K562 (cell line): ENCODE measurements at regions not wholly inside any gene's neighbourhood (a gene's known extent, or its start where the extent isn't known, plus 50 kb on each side); places are given as distances from the start of the nearest gene placed in this dataset.

Source experiments
- ATAC-seq: fragments of 200-7000 bp; cut with Tn5 transposase; 3 replicates; pipeline ENCODE4 v1.9.1; 2020; ENCODE audit warnings: moderate library complexity
- BruUV-seq: library from RNA; stranded (reverse); fragments of 400-500 nt; replicated peaks from 2 replicates; lab custom pipeline; 2021; lab: Mats Ljungman, UMichigan
- CTCF ChIA-PET: fragments of 300-600 bp; formaldehyde crosslinking; extraction: SDS; loops from one replicate; lab custom pipeline; 2021; ENCODE audit warnings: low intra/inter-chr PET ratio; lab: Yijun Ruan, JAX
- POLR2A ChIA-PET: fragments of 300-600, 350-650 bp; sonication (Branson Sonifier 250); formaldehyde crosslinking; extraction: SDS; loops from one replicate; lab custom pipeline; 2021; ENCODE audit warnings: antibody characterized with exemption, inconsistent platforms; lab: Yijun Ruan, JAX
- DNase-seq, 4 experiments: peaks; one replicate each; pipeline versions ENCODE4 v3.0.0 to v3.0.0-alpha.2; 2011 to 2018; ENCODE audit warnings: low spot score in 3 of 4, mixed read lengths in 3 of 4; ENCODE audit errors: extremely low read depth in 1 of 4
- FAIRE-seq: peaks from 2 replicates; lab custom pipeline; 2011; peaks lifted over from hg19 to GRCh38; lab: Jason Lieb, UNC
- H2AFZ ChIP-seq: 2 replicates; pipeline ENCODE4 v1.6.0; 2011; ENCODE audit warnings: low read depth, low read length, control low read depth, inconsistent platforms
- H3K27ac ChIP-seq: fragments of 200-600 bp; 3 replicates; pipeline ENCODE4 v1.8.0; 2011; ENCODE audit warnings: low read depth, mild to moderate bottlenecking, control low read depth, inconsistent platforms, low read length, moderate library complexity, mixed read lengths; ENCODE audit errors: extremely low read depth
- H3K27me3 ChIP-seq, 2 experiments: fragments of 300-600 bp in 1 of 2; 2 replicates in 1 of 2; 3 replicates in 1 of 2; pipeline versions ENCODE4 v1.6.0 to v1.8.0; 2011; ENCODE audit warnings: inconsistent platforms in 2 of 2, low read length in 2 of 2, mild to moderate bottlenecking in 1 of 2, mixed read lengths in 1 of 2, moderate library complexity in 1 of 2; ENCODE audit not compliant: control insufficient read depth in 2 of 2, insufficient read depth in 2 of 2
- H3K36me3 ChIP-seq: fragments of 300-600 bp; 3 replicates; pipeline ENCODE4 v1.8.0; 2011; ENCODE audit warnings: mild to moderate bottlenecking, low read length, inconsistent platforms; ENCODE audit not compliant: control insufficient read depth, insufficient read depth
- H3K4me1 ChIP-seq, 2 experiments: fragments of 200-600 bp in 1 of 2; replicated peaks in 1 of 2; 2 replicates in 1 of 2; 3 replicates in 1 of 2; pipeline versions ENCODE4 v1.5.1 to v1.8.0; 2011; ENCODE audit warnings: inconsistent platforms in 2 of 2, low read length in 2 of 2, mild to moderate bottlenecking in 1 of 2, mixed read lengths in 1 of 2, moderate library complexity in 1 of 2; ENCODE audit not compliant: control insufficient read depth in 2 of 2, insufficient read depth in 2 of 2
- H3K4me2 ChIP-seq: 2 replicates; pipeline ENCODE4 v1.6.1; 2011; ENCODE audit warnings: low read length, control low read depth, inconsistent platforms, mixed read lengths; ENCODE audit not compliant: insufficient read depth
- H3K4me3 ChIP-seq: fragments of 200-600 bp; sonication (generic), shearing (Covaris generic); 2 replicates; pipeline ENCODE4 v1.5.1; 2016; ENCODE audit warnings: control low read depth, inconsistent platforms
- H3K79me2 ChIP-seq: fragments of 200-600 bp; 3 replicates; pipeline ENCODE4 v1.8.0; 2011; ENCODE audit warnings: low read length, inconsistent platforms; ENCODE audit not compliant: control insufficient read depth, insufficient read depth
- H3K9ac ChIP-seq, 2 experiments: 2 replicates each; pipeline versions ENCODE4 v1.6.0 to v1.6.1; 2011; ENCODE audit warnings: low read depth in 2 of 2, low read length in 2 of 2, control low read depth in 1 of 2, inconsistent platforms in 1 of 2, mild to moderate bottlenecking in 1 of 2, mixed read lengths in 1 of 2; ENCODE audit not compliant: insufficient read depth in 1 of 2
- H3K9me1 ChIP-seq: one replicate; pipeline ENCODE4 v1.6.0; 2011; ENCODE audit warnings: inconsistent platforms, mild to moderate bottlenecking, low read length, moderate library complexity; ENCODE audit not compliant: control insufficient read depth, insufficient read depth
- H3K9me3 ChIP-seq: replicated peaks from 2 replicates; pipeline ENCODE4 v1.5.1; 2011; ENCODE audit warnings: low read depth, low read length, inconsistent platforms; ENCODE audit not compliant: control insufficient read depth, insufficient read depth
- H4K20me1 ChIP-seq: replicated peaks from 2 replicates; pipeline ENCODE4 v1.6.1; 2011; ENCODE audit warnings: low read length, inconsistent platforms, mixed read lengths; ENCODE audit not compliant: control insufficient read depth, insufficient read depth
- CBX8 ChIP-seq: fragments of 200-600 bp; sonication (generic); IDR thresholded peaks from 2 replicates; pipeline ENCODE4 v1.6.1; 2012; ENCODE audit warnings: borderline replicate concordance, mixed run types, low read depth, mild to moderate bottlenecking, moderate library complexity, mixed read lengths, low read length, control low read depth, inconsistent platforms; ENCODE audit not compliant: poor library complexity, severe bottlenecking; ENCODE audit errors: extremely low read depth
- CHD4 ChIP-seq: fragments of 200-600 bp; sonication (generic); IDR thresholded peaks from 3 replicates; pipeline ENCODE4 v1.6.1; 2012; ENCODE audit warnings: low read depth, mild to moderate bottlenecking, mixed read lengths, low read length, inconsistent platforms; ENCODE audit not compliant: insufficient read depth, insufficient replicate concordance, poor library complexity, severe bottlenecking
- FIP1L1 ChIP-seq: fragments of 200-400 bp; formaldehyde crosslinking; IDR thresholded peaks from 2 replicates; pipeline ENCODE4 v1.6.1; 2018; ENCODE audit warnings: mild to moderate bottlenecking, low read depth, low read length; ENCODE audit not compliant: poor library complexity, severe bottlenecking
- HINFP ChIP-seq: fragments of 450-650 bp; conservative IDR thresholded peaks from 2 replicates; pipeline ENCODE4 v1.6.1; 2016; ENCODE audit warnings: missing genetic modification characterization, low read depth, mild to moderate bottlenecking, control low read depth, missing compliant biosample characterization
- HLTF ChIP-seq: fragments of 450-650 bp; IDR thresholded peaks from 2 replicates; pipeline ENCODE4 v1.6.1; 2016
- MAFF ChIP-seq: IDR thresholded peaks from 2 replicates; pipeline ENCODE4 v1.6.1; 2012; ENCODE audit warnings: low read length, improper control_type of control experiment
- NCOA6 ChIP-seq: fragments of 450-650 bp; IDR thresholded peaks from 2 replicates; pipeline ENCODE4 v1.6.1; 2017; ENCODE audit warnings: mild to moderate bottlenecking
- NONO ChIP-seq, 2 experiments: fragments of 200-400 bp in 1 of 2; fragments of 450-650 bp in 1 of 2; formaldehyde crosslinking in 1 of 2; IDR thresholded peaks; 2 replicates each; pipeline ENCODE4 v1.6.1; 2017; ENCODE audit warnings: low read depth in 2 of 2, mild to moderate bottlenecking in 2 of 2, moderate library complexity in 2 of 2, low read length in 1 of 2
- NR2C2 ChIP-seq, 2 experiments: fragments of 200-800 bp in 1 of 2; sonication (Bioruptor generic) in 1 of 2; sonication (generic) in 1 of 2; formaldehyde crosslinking in 1 of 2; IDR thresholded peaks; 2 replicates each; pipeline versions ENCODE4 v1.6.1 to v1.8.0; 2016 to 2022; ENCODE audit warnings: mild to moderate bottlenecking in 1 of 2, missing compliant biosample characterization in 1 of 2, missing genetic modification characterization in 1 of 2, missing genetic modification reagents in 1 of 2
- OTX1 ChIP-seq: fragments of 450-650 bp; formaldehyde crosslinking; IDR thresholded peaks from 2 replicates; pipeline ENCODE4 v1.4.0; 2022; ENCODE audit warnings: mild to moderate bottlenecking
- SIX5 ChIP-seq, 2 experiments: IDR thresholded peaks; 2 replicates each; pipeline ENCODE4 v1.6.1; 2011; ENCODE audit warnings: low read length in 2 of 2, borderline replicate concordance in 1 of 2, low read depth in 1 of 2, mild to moderate bottlenecking in 1 of 2, moderate library complexity in 1 of 2; ENCODE audit not compliant: insufficient read depth in 1 of 2
- ZNF140 ChIP-seq: fragments of 250-450 bp; sonication (Bioruptor Pico); IDR thresholded peaks from 2 replicates; pipeline ENCODE4 v1.8.0; 2021; ENCODE audit warnings: moderate library complexity, mild to moderate bottlenecking, inconsistent platforms
- ZNF655 ChIP-seq: fragments of 250-450 bp; sonication (Bioruptor Pico); IDR thresholded peaks from 2 replicates; pipeline ENCODE4 v1.5.0; 2021
- WGBS: fragments of 100-300 bp; shearing (Covaris generic); methylation state at CpG from one replicate; pipeline ENCODE4 v1.1.6; 2016; ENCODE audit warnings: low coverage, mixed read lengths; ENCODE audit not compliant: insufficient coverage; ENCODE audit errors: missing lambda C conversion rate; 5-methylcytosine and 5-hydroxymethylcytosine counted together
- in situ Hi-C: fragments of 300-500 bp; cut with MboI; formaldehyde crosslinking; loops from 4 replicates; pipeline ENCODE4 v1.15.0; 2018; ENCODE audit warnings: inconsistent platforms, mixed read lengths
- intact Hi-C: fragments of 100-400 bp; cut with micrococcal nuclease; formaldehyde crosslinking; loops from 2 replicates; pipeline ENCODE4 v1.14.2; 2022
- TF ChIP-seq, protein P1 (sequence below): fragments of 450-650 bp; IDR thresholded peaks from 2 replicates; pipeline ENCODE4 v1.6.1; 2016; ENCODE audit warnings: antibody characterized with exemption
- TF ChIP-seq, protein P2 (sequence below): sonication (generic); formaldehyde crosslinking; IDR thresholded peaks from 2 replicates; pipeline ENCODE4 v1.4.0; 2020; ENCODE audit warnings: mild to moderate bottlenecking, missing genetic modification reagents

- H3K36me3 ChIP-seq: no peaks in the 10 kb centered on the region
- ChIA-PET CTCF (no interaction called here), POLR2A (no interaction called here)
- H3K4me1 ChIP-seq: no peaks in the 10 kb centered on the region
- no peak for ATAC-seq
- no peak overlapping the region for H3K27ac ChIP-seq
- H2AFZ ChIP-seq: no peak overlapping the region
- no TSS peak for BruUV-seq
- in situ Hi-C loops (no loop called here), intact Hi-C loops (no loop called here)
- no peaks in the 10 kb centered on the region for H3K9me3 ChIP-seq
- no peak for DNase-seq
- no peaks in the 10 kb centered on the region for H4K20me1 ChIP-seq
- H3K4me3 ChIP-seq: no peak overlapping the region
- no peaks in the 10 kb centered on the region for H3K9me1 ChIP-seq
- H3K9ac ChIP-seq: no peak overlapping the region
- peaks cover 3 to 15% of the 10 kb centered on the region in 2 experiments; a peak in 3 of 5 replicates for H3K27me3 ChIP-seq
- no peaks in the 10 kb centered on the region for H3K79me2 ChIP-seq
- H3K4me2 ChIP-seq: no peak overlapping the region
- no peak for FAIRE-seq
- 1% methylated on average over 5 of the region's 5 CpGs for WGBS
- no peak for TF ChIP-seq SIX5 (IDR thresholded peaks at IDR 0.05; ENCODE audit: borderline replicate concordance in 1 of 2, insufficient read depth in 1 of 2, low read depth in 1 of 2, low read length in 2 of 2)
- no peak for TF ChIP-seq OTX1
- TF ChIP-seq, protein P1, sequence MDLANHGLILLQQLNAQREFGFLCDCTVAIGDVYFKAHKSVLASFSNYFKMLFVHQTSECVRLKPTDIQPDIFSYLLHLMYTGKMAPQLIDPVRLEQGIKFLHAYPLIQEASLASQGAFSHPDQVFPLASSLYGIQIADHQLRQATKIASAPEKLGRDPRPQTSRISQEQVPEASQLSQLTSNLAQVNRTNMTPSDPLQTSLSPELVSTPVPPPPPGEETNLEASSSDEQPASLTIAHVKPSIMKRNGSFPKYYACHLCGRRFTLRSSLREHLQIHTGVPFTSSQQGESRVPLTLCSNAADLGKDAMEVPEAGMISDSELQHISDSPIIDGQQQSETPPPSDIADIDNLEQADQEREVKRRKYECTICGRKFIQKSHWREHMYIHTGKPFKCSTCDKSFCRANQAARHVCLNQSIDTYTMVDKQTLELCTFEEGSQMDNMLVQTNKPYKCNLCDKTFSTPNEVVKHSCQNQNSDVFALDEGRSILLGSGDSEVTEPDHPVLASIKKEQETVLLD: no peak
- no peak for TF ChIP-seq ZNF655
- TF ChIP-seq HLTF: no peak
- TF ChIP-seq, protein P2, sequence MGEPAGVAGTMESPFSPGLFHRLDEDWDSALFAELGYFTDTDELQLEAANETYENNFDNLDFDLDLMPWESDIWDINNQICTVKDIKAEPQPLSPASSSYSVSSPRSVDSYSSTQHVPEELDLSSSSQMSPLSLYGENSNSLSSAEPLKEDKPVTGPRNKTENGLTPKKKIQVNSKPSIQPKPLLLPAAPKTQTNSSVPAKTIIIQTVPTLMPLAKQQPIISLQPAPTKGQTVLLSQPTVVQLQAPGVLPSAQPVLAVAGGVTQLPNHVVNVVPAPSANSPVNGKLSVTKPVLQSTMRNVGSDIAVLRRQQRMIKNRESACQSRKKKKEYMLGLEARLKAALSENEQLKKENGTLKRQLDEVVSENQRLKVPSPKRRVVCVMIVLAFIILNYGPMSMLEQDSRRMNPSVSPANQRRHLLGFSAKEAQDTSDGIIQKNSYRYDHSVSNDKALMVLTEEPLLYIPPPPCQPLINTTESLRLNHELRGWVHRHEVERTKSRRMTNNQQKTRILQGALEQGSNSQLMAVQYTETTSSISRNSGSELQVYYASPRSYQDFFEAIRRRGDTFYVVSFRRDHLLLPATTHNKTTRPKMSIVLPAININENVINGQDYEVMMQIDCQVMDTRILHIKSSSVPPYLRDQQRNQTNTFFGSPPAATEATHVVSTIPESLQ (CRISPR knock-in tag): no peak
- TF ChIP-seq CBX8: no peak
- TF ChIP-seq NONO (IDR thresholded peaks at IDR 0.05; ENCODE audit: low read depth in 2 of 2, low read length in 1 of 2): no peak
- no peak for TF ChIP-seq HINFP
- no peak for TF ChIP-seq CHD4
- no peak for TF ChIP-seq ZNF140 (CRISPR knock-in tag)
- no peak for TF ChIP-seq MAFF
- no peak for TF ChIP-seq FIP1L1
- no peak for TF ChIP-seq NCOA6
- no peak for TF ChIP-seq NR2C2 (CRISPR knock-in tag; IDR thresholded peaks at IDR 0.05)
- no peak for TF ChIP-seq NR2C2 (tag; IDR thresholded peaks at IDR 0.05)
These were observed 66.4 kb upstream of the TJP1 start for GRCh38 chr15:29888646-29889045.
